Osteoblast (primary cell): ENCODE measurements at regions not wholly inside any gene's neighbourhood (a gene's known extent, or its start where the extent isn't known, plus 50 kb on each side); places are given as distances from the start of the nearest gene placed in this dataset.

Experiments used
- DNase-seq: peaks from one replicate; pipeline ENCODE4 v3.0.0; 2011; ENCODE audit warnings: low spot score, mixed read lengths; ENCODE audit not compliant: insufficient read length; ENCODE audit errors: missing footprints
- H2AFZ ChIP-seq: 2 replicates; pipeline ENCODE4 v1.6.0; 2011; ENCODE audit warnings: mild to moderate bottlenecking, low read length
- H3K27ac ChIP-seq: 2 replicates; pipeline ENCODE4 v1.5.1; 2011; ENCODE audit warnings: mild to moderate bottlenecking, low read depth, low read length, moderate library complexity
- H3K27me3 ChIP-seq: 2 replicates; pipeline ENCODE4 v1.6.0; 2012; ENCODE audit warnings: mild to moderate bottlenecking, control low read depth, inconsistent platforms, low read length, moderate library complexity; ENCODE audit not compliant: insufficient read depth
- H3K36me3 ChIP-seq: 2 replicates; pipeline ENCODE4 v1.5.1; 2011; ENCODE audit warnings: mild to moderate bottlenecking, low read length, control low read depth, moderate library complexity; ENCODE audit not compliant: insufficient read depth
- H3K4me1 ChIP-seq: 2 replicates; pipeline ENCODE4 v1.5.1; 2011; ENCODE audit warnings: mild to moderate bottlenecking, low read length, control low read depth, moderate library complexity; ENCODE audit not compliant: insufficient read depth
- H3K4me2 ChIP-seq: 2 replicates; pipeline ENCODE4 v1.6.0; 2011; ENCODE audit warnings: mild to moderate bottlenecking, low read length; ENCODE audit not compliant: insufficient read depth
- H3K4me3 ChIP-seq: fragments of 200-600 bp; sonication (generic); 3 replicates; pipeline ENCODE4 v1.5.1; 2012; ENCODE audit warnings: mild to moderate bottlenecking, low read length, inconsistent platforms; ENCODE audit not compliant: insufficient read depth
- H3K79me2 ChIP-seq: 2 replicates; pipeline ENCODE4 v1.6.0; 2012; ENCODE audit warnings: mild to moderate bottlenecking, low read length, control low read depth, inconsistent platforms; ENCODE audit not compliant: insufficient read depth
- H3K9me3 ChIP-seq: 2 replicates; pipeline ENCODE4 v1.5.1; 2011; ENCODE audit warnings: low read depth, low read length, control low read depth
- H4K20me1 ChIP-seq: 2 replicates; pipeline ENCODE4 v1.6.0; 2012; ENCODE audit warnings: mild to moderate bottlenecking, low read length, control low read depth; ENCODE audit not compliant: insufficient read depth
- CTCF ChIP-seq: IDR thresholded peaks from 2 replicates; pipeline ENCODE4 v1.5.1; 2011; ENCODE audit warnings: mild to moderate bottlenecking, low read depth, low read length, moderate library complexity; ENCODE audit errors: extremely low read depth

DNA sequence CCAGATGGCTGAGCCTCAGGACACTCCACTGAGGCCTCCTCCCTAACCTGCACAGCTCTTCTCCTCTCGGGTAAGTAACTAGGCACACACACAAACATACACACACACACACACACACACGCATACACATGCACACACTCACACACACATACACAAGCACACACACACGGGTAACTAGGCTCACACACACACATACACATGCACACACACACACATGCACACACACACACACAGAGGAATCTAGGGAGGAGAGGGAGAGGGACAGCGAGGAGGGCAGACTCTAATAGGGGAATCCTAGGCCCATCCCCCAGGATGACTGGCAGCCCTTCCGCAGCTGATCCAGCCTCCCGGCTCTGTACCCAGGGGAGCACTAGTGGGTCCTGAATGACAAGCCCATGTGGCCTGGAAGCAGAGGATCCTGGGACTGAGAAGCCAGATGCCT, 177.4 kb upstream of the LINGO1 start:
- Histone ChIP-seq H3K4me1 (no peaks in the 10 kb centered on the region), H3K9me3 (no peaks in the 10 kb centered on the region), H4K20me1 (no peaks in the 10 kb centered on the region), H2AFZ (no peak overlapping the region), H3K27ac (no peak overlapping the region), H3K36me3 (no peaks in the 10 kb centered on the region), H3K79me2 (no peaks in the 10 kb centered on the region), H3K4me3 (no peak overlapping the region), H3K4me2 (no peak overlapping the region), H3K27me3 (peaks cover 4% of the 10 kb centered on the region)
- TF ChIP-seq CTCF = no peak
- no peak for DNase-seq

DNA sequence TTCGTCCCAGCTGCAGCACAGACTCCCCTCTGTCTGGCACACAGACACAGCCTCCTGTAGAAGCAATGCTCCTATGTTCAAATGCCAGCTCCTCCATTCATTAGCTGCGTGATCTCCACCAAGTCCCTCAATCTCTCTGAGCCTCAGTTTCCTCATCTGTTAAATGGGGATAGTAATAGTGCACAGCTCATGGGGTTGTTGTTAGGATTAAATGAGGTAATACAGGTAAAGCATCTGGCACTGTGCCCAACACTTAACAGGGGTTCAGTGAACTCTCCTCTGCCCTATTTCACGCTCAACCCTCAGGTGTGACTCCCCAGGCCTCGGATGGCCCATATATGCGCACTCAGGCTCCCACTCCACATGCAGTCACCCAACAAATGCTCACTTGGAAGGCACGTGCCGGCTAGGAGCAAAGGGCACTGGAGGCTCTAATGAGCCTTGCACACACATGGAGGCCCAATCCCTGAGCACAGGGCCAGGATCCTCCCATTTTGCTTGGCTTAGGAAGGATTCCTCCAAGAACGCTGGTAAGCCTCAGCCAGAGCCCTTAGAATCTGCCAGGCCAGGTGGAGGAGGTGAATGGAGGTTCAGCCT, 176.0 kb upstream of the LINGO1 start:
- Histone ChIP-seq H3K9me3 (no peaks in the 10 kb centered on the region), H3K27me3 (no peaks in the 10 kb centered on the region), H3K27ac (no peak overlapping the region), H3K4me1 (no peaks in the 10 kb centered on the region), H3K79me2 (no peaks in the 10 kb centered on the region), H3K4me3 (no peak overlapping the region), H3K36me3 (no peaks in the 10 kb centered on the region), H2AFZ (no peak overlapping the region), H3K4me2 (no peak overlapping the region), H4K20me1 (no peaks in the 10 kb centered on the region)
- no peak for DNase-seq
- no peak for TF ChIP-seq CTCF

DNA sequence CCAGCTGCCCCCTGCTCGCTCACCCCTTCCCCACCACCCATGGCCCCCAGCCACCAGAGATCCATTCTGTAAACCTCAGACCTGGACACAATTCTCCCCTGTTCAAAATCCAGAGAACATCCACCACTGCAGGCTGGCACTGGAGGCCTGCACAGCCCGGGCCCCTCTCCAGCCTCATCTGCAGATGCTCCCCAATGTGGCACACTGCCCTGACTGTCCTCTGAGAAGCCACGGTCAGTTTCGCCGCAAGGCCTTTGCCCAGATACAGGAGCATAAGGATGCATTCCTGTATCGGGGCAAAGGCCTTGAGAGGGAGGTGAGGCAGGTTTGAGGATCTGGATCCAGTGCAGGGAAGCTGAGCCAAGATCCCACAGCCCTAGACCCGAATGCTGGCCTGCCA, 175.4 kb upstream of the LINGO1 start:
- Histone ChIP-seq H3K27ac (no peak overlapping the region), H3K36me3 (no peaks in the 10 kb centered on the region), H3K9me3 (no peaks in the 10 kb centered on the region), H3K4me3 (no peak overlapping the region), H2AFZ (no peak overlapping the region), H3K79me2 (no peaks in the 10 kb centered on the region), H4K20me1 (no peaks in the 10 kb centered on the region), H3K4me1 (no peaks in the 10 kb centered on the region), H3K27me3 (no peaks in the 10 kb centered on the region), H3K4me2 (no peak overlapping the region)
- DNase-seq = no peak
- TF ChIP-seq CTCF = no peak

DNA sequence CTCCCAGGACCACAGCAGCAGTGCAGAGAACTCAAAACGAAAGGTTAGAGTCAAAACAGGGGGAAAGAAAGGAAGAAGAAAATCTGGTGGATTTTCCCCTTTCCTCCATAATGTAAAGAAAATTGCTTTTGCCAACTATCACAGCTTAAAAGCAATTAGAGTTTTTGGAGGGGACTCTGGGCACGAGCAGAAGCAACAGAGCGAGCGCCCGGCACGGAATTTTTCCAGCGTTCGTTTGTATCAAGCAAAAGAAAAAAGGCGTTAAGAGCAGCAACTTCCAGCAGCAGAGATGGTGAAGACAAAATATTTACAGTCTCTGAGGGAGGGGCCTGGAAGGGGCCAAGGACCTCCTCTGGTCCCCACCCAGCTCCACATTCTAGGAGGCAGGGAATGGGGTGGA, 174.9 kb upstream of the LINGO1 start:
- Histone ChIP-seq H3K27me3 (no peaks in the 10 kb centered on the region), H3K4me2 (no peak overlapping the region), H2AFZ (no peak overlapping the region), H3K79me2 (no peaks in the 10 kb centered on the region), H3K27ac (no peak overlapping the region), H3K36me3 (no peaks in the 10 kb centered on the region), H4K20me1 (no peaks in the 10 kb centered on the region), H3K4me3 (no peak overlapping the region), H3K9me3 (no peaks in the 10 kb centered on the region), H3K4me1 (no peaks in the 10 kb centered on the region)
- DNase-seq = no peak
- TF ChIP-seq CTCF = no peak
